ENCODE measurements at regions not wholly inside any gene's neighbourhood (a gene's known extent, or its start where the extent isn't known, plus 50 kb on each side); places are given as distances from the start of the nearest gene placed in this dataset.

DNA sequence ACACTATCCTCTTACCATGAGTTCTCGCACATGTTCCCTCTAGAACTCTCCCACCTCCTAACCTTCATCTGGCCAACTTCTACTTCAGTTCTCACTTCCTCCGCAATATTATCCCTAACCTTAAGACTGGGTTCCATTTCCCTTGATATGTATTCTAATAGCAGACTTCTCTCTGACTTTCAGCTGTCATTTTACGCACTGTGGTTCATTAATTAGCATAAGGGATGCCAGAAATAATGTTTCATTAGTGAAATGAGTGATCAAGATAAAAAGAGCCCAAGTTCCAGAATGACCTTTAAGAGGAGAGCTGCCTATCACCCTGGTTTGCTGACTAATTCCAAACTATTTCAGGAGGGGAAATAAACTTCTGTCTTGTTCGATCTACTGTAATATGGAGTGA lies 108.6 kb upstream of the CCDC150 start:
- DNase-seq (ENCODE audit: low spot score) = no peak

DNA sequence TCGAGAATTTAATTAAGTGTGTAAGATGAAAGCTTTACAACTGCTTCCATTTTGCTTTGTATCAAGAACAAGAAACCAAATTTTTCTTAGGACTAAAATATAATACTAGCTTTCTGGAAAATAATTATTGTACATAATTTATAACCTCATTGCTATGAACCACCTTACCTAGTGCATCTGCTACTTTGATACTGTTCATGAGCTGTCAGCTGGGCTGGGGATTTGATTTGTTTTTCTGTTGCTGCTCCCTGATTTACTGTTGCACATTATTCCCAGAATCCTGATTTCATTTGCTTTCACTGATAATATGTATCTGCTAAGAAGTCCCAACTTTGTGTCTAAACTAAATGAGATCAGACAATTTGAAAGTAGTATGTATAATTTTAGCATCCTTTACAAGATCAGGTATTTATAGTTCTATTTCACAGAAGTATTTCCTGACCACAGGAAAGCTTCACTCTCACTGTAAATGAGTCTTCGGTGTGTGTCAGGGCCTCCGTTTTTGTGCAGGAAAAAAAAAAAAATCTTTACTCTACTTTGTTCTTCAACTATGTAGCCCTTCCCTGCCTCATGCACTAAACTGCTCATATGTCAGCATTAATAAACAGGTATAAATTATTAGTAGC lies 105.6 kb upstream of the CCDC150 start:
- DNase-seq (ENCODE audit: low spot score) = no peak

DNA sequence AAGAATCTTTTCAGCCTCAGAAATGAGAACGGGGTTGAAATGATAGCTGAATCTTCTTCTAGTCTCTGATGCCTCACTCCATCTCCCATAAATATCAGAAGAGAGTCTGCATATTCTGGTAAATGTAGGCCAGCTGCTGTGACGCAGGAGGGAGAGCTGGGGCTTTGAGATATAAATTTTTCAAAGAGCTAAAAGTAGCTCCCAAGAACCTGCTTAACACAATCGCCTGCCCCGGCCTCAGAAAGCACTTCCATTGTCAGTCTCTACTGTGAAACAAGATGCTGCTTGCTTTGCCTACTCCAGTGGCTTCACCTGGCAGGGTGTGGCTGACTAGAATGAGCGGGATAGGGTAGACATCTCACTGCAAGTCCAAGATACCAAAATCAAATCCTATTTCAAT lies 105.0 kb upstream of the CCDC150 start:
- DNase-seq (ENCODE audit: low spot score) = no peak

DNA sequence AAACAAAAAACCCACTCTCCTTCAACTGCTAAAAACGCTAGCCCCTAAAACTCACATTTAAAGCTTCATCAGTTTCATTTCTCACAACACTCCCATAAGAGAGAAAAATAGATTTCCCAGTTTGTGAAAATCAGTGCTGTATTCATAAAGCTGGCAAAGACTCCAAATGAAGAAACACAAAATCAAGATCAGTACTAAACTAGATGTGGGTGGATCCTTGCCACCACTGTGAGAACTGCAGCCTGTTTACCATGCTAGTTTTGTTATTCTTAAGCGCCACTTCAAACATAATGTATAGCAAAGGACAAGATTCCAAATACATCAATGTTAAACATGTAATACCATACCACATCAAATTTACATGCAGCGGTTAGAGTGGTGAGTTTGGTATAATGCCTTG lies 104.5 kb upstream of the CCDC150 start:
- no peak for DNase-seq (ENCODE audit: low spot score)

DNA sequence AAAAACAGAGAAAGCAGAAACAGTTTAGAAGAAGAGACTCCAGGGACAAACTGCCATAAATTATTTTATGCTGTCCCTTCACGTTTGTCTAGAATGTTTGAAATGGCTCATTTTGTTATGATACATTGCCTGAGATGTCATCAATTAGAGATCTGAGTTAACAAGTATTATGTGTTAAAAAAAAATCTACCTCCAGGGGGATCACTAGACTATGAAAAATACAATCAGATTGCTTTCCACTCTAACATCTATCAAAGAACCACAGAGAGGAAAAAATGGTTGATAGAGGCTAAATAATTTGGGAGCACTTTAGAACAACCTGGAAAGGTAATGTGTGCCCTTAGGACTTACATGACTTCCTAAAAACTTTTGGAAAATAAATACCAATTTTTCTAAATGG lies 103.8 kb upstream of the CCDC150 start:
- DNase-seq (ENCODE audit: low spot score) = peak; percentile 40

DNA sequence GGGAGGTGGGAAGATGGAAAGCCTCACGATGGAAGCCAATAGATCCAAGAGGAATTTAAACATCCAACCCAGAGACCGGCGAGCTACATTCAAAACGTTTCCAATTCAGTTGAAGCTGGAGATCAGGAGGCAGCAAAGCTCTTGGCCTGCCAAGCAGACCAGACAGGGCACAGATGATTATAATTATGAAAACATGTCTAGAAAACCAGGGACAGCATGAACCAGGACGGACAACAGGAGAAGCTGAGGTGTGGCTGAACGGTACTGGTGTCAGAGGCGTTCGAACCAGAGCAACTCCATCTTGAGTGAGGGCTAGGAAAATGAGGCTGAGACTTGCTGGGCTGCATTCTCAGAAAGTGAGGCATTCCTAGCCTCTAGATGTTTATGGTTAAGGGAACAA lies 102.2 kb upstream of the CCDC150 start:
- no peak for DNase-seq (ENCODE audit: low spot score)

DNA sequence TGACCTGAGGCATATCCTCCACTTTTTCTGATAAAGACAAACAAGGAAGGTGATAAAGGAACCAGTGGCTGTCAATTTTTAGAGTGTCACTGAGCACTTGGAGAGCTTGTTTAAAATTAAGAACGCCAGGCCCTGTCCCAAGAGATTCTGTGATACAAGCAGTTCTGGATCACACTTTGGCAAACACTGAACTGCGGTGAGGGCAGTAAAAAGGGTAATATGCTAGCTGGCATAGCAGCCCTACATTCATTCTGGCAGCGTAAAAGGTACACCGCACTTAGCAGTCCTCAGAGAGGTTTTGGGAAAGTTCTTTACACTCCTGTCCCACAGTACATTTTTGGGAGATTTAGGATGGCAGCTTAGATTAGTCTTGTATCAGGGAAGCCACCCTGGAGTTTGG lies 101.3 kb upstream of the CCDC150 start:
- DNase-seq (ENCODE audit: low spot score) = no peak

DNA sequence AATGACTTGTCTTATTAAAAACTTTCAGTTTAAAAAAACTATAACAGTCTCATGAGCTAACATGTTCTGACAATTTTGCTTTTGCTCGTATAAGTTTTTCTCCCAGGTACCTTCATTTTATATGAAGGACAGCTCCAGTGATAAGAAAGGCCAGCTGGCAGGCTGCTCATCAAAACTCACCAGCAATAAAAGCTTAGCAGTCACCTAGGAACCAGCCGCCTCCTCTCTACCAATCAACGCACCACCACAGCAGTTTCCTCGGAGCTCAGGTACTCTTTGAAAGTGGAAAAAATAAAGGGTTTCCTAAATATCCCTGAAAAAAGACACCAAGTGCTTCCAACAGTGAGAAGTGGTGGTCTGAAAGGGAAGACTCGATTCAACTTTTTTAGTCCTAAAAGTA lies 100.9 kb upstream of the CCDC150 start:
- DNase-seq (ENCODE audit: low spot score) = no peak

DNA sequence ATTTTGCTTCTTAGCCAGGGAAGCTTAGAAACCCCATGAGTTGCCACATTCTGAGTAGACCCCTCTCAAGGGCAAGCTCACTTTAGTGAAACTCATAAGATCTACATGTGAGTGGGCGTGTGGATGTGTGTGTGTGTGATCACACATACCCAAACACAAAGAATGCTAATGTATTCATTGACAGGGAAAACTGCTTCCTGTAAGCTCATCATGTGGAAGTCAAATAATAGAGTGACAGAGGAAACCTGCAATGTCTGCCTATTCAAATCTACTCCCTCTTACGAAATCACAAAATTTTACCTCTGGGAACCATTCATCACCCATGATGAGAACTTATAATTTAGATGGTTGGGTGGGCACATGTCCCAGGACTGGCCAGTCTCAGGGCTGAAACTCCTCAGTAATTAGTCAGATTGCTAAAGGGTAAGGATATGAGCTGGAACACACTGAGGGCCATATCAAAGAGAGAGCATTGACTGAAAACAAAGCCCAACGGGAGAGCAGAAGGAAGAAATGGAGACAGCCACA lies 94.5 kb upstream of the CCDC150 start:
- DNase-seq (ENCODE audit: low spot score) = no peak

DNA sequence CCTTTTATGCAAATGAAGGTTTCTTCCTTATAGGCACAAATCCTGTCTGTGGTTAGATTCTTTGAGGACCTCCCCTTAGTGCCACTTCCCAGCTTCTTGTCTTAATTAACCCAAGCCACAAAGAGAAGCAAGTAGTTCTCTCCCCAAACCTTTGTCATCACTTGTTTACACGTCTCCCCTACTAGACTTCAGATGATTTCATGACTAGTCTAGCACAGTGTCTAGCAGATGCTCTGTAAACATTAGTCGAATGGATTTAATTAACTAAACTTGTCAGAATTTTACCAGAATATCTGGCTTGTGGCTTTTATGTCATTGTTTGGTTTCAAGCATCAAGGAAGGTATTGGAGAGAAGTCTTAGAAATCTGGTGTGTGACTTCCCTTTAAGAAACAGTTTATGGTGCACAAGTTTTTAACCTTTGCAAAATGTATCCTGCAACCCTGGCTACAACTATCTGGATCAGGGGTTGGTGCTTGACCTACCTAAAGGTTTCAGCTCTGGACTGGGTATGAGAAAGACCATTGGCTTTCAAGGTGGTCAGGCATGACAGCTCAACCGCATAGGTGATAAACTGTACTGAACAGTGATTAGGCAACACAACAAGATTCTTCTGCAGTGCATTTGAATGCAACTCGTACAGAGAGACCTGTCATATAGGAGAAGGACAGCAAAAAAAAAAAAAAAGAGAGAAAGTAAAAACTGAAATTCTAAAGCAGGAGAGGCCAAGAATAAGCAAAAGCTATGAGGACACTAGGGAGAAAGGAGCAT lies 93.2 kb upstream of the CCDC150 start:
- DNase-seq (ENCODE audit: low spot score) = no peak

DNA sequence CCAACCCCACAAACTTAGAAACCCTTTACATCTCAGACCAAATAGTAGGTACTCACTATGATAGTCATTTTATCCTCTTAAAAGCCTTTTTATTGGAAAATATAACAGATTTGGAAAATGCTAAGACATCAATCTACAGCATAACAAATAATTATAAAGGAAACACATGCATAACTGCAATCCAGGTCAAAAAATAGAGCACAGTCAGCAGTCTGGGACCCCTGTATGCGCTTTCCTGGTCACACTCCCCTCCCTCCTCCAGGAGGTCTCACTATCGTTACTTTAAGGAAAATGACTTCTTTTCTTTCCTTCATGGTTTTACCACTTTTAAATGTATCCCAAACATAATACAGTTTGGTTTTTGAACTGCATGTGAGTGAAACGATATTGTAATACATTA lies 90.5 kb upstream of the CCDC150 start:
- DNase-seq (ENCODE audit: low spot score) = no peak

DNA sequence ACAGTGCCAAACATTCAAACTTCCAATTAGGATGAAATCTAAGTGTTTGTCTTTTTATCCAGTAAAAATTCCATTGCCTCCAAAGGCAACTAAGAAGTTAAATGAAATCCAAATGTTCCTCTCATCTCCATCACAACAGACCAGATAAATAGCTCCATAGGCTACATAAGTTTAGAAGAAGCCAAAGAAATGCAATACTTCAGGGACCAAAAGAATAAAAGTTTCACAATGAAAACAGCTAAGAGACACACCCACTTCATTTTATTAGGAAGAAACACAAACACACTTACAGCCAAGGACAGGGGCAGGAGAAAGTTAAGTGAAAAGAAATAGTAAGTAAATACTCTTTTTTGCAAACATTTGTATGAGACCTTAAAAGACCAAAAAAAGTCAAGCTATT lies 88.5 kb upstream of the CCDC150 start:
- DNase-seq (ENCODE audit: low spot score) = no peak

DNA sequence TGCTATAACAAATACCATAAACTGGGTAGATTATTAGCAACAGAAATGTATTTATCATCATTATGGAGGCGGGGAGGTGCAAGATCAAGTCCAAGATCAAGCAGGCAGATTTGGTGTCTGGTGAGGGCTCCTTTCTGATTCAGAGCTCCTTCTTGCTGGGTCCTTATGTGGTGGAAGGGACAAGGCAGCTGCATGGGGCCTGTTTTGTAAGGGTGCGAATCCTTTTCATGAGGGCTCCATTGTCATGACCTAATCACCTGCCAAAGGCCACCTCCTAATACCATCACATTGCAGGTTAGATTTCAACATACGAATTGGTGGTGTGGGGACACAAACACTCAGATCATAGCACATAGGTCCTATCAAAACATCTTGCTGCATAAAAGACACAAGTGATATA lies 84.4 kb upstream of the CCDC150 start:
- no peak for DNase-seq (ENCODE audit: low spot score)

DNA sequence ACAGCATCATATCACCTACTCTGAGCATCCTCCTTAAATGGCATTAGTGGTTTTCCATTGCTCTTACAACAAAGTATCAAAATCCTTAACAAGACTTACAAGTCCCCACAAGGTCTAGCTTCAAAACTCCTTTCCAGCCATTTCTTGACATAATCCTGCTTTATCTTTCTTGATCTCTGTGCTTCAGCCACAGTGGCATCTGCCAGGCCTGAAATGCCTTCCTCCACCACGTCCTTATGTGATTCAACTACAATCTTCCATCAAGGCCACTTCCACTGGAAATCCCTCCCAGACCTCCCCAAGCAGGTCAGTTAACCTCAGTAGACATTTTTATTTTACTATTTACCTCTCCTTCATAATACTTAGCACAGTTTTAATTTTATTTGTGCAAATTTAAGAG lies 83.8 kb upstream of the CCDC150 start:
- DNase-seq (ENCODE audit: low spot score) = no peak

DNA sequence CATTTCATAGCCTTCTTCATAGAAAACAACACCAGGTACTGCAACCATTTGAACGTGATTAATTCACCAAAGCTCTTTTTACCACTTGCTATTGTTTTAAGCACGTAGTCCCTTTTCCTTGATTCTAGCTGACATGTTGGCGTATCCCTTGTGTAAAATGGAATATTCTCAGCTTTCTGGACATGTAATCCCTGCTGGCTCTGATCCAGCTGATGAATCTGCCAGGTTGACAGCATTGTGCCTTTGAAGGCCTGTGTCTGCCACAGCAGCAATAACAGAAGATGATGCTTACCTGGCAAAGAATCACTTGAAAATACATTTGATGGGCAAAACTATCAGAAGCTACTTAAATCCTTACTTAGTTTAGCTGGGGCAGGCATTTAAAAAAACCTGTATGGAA lies 81.0 kb upstream of the CCDC150 start:
- DNase-seq (ENCODE audit: low spot score) = no peak

DNA sequence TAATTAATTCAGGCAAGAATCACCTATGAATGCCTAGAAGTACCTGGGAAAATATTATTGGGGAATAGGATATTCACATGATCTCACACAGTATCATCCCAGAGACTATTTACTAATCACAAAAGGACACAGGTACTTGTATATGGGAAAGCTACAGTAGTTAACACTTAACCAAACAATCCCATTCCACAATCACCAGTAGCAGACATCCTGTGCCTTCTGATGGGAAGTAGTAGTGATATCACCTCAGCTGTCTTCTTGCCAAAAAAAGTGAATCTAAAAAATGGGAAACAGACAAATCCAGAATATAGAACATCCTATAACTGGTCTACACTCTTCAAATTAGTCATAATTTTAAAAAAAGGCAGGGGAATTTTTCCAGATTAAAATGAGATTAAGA lies 75.6 kb upstream of the CCDC150 start:
- no peak for DNase-seq (ENCODE audit: low spot score)

DNA sequence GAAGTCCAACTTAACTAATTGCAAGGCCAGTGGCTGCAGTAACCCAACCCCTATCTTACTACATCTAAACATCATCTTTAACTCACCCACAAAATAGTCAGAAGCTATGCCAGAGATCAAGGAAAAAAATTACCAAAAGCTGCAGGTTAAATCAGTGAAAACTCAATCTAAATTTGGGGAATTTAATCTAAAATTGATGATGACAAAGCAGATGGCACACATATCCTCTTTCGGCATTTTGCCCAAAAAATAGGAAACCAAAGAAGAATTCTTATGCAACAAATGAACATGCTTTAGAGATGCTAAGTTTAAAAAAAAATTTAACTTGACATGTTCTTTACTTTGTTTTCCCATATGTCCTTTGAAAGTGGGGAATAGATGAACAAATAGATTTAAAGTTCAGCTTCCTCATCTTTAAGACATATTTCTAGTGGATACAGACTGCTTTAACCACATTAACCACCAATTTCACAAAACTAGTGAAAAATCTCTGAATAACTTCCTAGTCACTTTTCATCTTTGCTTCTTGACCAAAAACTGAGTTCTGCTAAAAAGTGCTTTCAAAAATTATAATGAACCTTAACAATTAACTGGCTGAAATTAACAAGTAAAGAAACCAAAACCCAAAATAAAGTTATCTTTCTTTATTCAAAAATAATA lies 74.3 kb upstream of the CCDC150 start:
- DNase-seq (ENCODE audit: low spot score) = no peak

DNA sequence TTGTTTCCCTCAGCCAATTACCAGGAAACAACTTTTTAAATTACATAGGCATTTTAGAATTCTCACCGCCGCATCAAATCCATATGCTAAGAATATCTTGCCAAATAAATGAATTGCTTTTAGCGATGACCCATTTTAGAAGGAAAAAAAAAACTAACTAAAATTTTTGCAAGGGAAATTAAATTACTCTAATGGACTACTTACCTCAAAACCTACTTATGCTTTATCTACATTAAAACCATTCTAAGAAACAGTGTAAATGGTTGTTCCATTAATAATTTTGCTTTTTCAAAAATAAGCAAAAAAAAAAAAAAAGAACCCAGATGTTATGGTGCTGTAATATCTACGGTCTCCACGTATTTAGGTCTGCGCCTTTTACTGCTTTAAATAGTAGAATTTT lies 73.5 kb upstream of the CCDC150 start:
- no peak for DNase-seq (ENCODE audit: low spot score)

DNA sequence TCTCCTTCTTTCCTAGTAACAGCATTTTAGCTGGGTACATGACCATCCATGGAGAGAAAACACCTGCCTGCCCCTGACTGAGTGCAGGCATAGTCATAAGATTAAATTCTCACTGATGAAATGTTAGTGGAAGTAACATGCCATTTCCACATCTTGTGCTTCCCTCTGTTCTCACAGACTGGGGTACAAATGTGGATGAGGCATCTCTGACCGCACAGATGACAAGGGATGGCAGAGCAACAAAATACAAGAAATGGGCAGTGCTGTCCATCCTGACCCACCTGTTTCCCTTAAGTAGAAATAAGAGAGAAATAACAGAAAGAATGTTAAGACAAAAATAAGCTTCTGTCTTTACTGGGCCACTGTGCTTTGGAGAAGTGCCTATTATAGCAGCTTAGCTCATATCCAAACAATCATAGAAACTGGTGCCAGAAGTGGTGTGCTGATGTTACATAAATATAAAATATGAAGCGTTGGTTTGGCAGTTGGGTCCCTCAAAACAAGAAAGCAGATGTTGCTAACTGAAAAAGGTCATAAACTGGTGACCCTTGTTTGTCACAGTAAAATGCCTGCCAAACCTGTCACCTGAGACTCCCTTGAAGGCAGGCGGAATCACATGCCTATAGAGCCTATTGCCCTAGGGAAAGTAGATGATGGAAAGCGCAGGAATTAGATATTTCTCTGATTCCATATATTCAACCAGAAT lies 72.4 kb upstream of the CCDC150 start:
- no peak for DNase-seq (ENCODE audit: low spot score)

DNA sequence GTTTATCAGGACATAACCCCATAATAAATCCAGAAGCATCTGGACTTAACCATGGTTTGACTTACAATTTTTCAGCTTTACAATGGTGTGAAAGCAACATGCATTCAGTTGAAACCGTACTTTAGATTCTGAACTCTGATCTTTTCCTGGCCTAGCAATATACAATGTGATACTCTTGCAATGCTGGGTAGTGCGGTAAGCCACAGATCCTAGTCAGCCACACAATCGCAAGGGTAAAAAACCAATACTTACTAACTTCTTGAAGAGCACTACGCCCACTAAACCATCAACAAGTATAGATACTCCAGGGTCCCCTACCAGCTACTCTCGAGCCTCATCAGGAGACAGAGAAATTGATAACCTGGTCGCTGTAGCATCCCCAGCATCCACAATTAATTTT lies 71.0 kb upstream of the CCDC150 start:
- no peak for DNase-seq (ENCODE audit: low spot score)

DNA sequence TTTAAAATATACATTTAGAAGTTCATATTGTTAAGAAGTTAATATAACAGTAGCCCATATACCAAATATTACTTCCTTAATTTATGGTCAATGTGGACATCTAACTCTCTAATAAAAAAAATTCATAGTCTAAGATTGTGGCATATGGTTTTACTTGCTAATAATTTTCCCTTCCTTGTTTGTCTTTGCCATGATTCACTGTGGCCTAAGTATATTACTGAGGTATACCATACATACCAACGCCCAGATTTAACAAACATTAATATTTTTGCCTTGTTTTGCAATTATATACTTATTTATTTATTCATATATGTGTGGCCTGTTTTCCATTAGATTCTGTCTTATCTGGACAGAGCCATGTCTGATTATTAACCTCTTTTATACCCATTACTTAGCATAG lies 54.6 kb upstream of the CCDC150 start:
- no peak for DNase-seq (ENCODE audit: low spot score)

DNA sequence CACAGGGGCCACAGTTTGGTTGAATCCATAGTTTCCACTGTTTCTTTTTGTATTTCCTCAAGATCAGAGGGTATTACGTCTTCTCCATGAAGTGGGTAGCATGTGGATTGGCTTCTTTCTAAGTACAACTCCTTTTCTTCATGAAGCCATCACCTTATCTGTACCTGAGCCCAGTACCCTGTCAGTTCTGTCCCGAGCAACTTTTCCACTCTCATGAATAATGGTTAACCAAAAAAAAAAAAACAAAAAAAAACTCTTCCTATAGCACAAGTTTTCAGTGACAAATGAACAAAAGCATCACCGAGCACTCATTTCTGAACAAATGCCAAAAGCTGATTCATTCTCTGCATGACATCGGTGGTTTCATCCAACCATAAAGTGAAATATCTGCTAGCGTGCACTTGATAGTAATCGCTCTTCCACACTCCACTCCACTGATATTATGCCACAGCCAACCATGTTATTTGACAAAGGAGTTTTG lies 53.0 kb upstream of the CCDC150 start:
- peak; percentile 48 for DNase-seq (ENCODE audit: low spot score)

Data from HT-29 (cell line).